ENCODE measurements at regions not wholly inside any gene's neighbourhood (a gene's known extent, or its start where the extent isn't known, plus 50 kb on each side); places are given as distances from the start of the nearest gene placed in this dataset.

DNA sequence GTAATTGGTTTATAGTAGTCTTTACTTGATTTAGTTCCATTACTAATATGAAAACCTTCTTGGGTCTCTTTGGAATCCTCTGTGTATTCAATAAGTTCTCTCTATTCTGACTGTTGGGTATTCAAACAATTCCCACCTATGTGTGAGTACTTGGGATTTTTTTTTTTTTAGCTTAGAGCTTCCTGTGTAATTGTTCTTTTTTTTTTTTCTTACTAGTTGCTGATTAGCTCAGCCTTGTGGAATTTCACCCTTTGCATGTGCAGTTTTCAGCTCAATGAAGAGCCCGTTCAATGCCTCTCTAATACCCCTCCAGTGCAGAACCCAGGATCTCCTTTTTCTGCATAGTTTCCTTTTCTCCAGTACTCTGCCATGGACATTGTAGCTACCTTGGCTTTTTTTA is 339.1 kb upstream of the GALNT5 start:
- TF ChIP-seq, protein P1, sequence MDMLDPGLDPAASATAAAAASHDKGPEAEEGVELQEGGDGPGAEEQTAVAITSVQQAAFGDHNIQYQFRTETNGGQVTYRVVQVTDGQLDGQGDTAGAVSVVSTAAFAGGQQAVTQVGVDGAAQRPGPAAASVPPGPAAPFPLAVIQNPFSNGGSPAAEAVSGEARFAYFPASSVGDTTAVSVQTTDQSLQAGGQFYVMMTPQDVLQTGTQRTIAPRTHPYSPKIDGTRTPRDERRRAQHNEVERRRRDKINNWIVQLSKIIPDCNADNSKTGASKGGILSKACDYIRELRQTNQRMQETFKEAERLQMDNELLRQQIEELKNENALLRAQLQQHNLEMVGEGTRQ (IDR thresholded peaks at IDR 0.05; ENCODE audit: low read depth, low read length) = no peak
- TF ChIP-seq POLR2A (IDR thresholded peaks at IDR 0.05; ENCODE audit: low read depth, low read length) (no peak), CTCF (conservative IDR thresholded peaks at IDR 0.05; ENCODE audit: low read depth, low read length) (no peak), RAD21 (IDR thresholded peaks at IDR 0.05; ENCODE audit: low read length) (no peak), RCOR1 (IDR thresholded peaks at IDR 0.05; ENCODE audit: insufficient replicate concordance, low read length) (no peak), CHD1 (IDR thresholded peaks at IDR 0.05; ENCODE audit: low read depth, low read length) (no peak), ELK1 (IDR thresholded peaks at IDR 0.05; ENCODE audit: borderline replicate concordance, low read depth, low read length) (no peak)

All from IMR-90 (cell line).